Kasumi-1 (cell line): ENCODE measurements at regions not wholly inside any gene's neighbourhood (a gene's known extent, or its start where the extent isn't known, plus 50 kb on each side); places are given as distances from the start of the nearest gene placed in this dataset.
A peak's percentile ranks its signal among the peaks of the same experiment; 100 is the strongest.
"Not testable (repeated sequence)": the region's sequence is repeated elsewhere in the genome, so short reads cannot be mapped to it uniquely, and the experiment has no call there.

Experiments
- DNase-seq, 2 experiments: peaks; one replicate each; lab custom pipeline; 2025; lab: John Stamatoyannopoulos, UW

DNA sequence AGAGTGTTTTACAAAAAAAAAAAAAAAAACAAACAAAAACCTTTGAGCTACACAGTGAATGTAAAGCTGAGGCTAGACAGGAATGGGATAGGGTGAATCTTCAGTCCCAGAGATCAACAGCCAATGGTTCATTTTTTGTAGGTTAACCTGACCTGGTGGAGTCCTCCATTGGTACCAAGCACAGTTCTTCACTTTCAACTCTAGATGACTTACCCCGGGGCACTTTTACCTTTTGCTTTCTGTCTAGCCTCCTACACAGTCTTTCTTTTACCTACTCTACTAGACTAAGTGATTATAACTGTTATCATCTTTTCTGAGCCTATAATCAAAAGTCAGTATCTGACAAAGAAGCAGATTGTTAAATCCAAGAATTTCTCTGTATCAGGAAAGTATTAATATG is 50.9 kb downstream of the ANXA2R start:
- DNase-seq, result no peak

DNA sequence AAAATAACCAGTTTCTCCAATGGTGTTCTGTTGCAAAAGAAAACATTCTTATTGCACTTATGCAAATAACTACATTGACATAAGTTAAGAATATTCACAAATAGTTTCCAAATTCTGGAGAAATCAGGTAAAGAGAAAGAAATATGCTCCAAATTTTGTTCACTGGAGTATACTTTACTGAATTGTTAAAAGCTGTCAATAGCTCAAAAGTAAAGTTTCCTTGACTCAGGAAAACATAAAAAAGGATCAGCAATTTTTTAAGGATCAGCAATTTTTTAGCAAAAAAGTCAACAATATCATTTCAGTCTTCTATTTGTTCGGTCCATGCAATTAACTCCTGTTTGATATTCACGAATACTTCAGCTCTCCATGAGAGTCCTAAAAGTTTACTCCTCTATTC is 51.6 kb downstream of the ANXA2R start:
- DNase-seq, result no peak

DNA sequence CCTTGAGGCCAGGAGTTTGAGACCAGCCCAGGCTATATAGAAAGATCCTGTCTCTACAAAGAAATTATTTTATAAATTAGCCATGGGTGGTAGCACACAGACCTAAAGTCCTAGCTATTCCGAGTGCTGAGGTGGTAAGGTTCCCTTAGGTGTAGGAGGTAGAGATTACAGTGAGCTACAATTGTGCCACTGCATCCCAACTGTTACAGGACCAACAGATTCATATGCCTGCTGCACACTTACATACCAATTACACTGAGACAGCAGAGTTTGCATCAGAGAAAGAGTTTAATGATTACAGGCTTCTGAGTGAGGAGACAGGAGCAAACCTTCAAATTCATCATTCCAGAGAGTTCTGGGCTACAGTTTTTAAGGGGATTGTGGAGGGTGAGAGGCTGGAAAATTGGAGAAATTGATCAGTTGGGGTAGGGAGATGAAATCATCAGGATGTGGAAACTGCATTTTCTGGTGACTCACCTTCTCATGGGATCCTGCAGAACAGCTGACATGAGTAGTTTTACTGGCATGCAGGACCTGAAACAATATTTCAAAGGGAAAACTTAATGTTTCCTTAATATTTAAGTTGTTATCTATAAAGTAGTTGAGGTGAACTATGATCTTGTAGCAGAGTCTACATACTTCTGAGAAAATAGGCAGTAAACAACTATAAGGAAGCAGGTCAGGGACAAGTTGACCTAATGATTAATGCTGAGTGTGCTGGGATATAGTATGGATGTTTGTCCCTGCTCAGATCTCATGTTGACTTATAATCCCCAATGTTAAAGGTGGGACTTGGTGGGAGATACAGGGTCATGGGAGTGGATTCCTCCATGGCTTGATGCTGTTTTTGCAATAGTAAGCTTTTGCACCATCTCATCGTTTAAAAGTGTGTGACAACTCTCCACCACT is 54.7 kb downstream of the ANXA2R start:
- no peak for DNase-seq

DNA sequence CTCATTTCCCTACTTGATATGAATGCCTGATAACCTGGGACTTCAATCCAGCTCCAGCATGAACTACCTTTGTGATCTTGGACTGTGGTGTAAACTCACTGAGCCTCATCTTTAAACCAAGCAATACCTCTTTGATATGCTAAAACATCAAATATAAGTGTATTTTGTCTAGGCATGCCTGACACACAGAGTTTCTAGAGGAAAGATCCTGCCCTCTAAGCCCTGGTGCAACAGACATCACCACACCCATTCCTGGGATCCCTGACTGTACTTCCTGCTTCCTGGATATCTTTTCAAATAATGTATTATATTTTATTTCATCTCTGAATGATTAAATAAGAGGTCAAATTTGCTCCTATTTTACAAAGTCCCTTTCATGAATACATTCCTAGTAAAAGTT is 55.8 kb downstream of the ANXA2R start:
- DNase-seq, result no peak

DNA sequence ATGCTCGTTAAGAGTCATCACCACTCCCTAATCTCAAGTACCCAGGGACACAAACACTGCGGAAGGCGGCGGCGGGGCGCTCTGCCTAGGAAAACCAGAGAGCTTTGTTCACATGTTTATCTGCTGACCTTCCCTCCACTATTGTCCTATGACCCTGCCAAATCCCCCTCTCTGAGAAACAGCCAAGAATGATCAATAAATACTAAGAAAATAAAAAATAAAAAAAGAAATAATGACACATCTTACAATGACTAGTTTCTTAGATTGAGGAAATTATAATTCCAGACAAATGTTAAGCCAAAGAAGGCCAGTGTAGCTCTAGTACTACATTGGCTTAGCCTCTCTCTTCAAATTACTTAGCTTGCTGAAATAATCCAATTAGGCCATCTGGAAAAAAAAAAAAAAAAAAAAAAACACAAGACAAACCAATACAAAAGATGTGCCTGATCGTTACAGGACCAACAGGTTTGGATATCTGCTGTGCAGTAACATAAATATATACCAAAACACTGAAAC is 58.0 kb downstream of the ANXA2R start:
- DNase-seq, result no peak

DNA sequence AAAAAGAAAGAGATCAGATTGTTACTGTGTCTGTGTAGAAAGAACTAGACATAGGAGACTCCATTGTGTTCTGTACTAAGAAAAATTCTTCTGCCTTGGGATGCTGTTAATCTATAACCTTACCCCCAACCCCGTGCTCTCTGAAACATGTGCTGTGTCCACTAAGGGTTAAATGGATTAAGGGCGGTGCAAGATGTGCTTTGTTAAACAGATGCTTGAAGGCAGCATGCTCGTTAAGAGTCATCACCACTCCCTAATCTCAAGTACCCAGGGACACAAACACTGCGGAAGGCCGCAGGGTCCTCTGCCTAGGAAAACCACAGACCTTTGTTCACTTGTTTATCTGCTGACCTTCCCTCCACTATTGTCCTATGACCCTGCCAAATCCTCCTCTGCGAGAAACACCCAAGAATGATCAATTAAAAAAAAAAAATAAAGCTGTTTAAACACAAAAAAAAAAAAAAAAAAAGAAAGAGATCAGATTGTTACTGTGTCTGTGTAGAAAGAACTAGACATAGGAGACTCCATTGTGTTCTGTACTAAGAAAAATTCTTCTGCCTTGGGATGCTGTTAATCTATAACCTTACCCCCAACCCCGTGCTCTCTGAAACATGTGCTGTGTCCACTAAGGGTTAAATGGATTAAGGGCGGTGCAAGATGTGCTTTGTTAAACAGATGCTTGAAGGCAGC is 58.6 kb downstream of the ANXA2R start:
- not testable (repeated sequence) for DNase-seq

DNA sequence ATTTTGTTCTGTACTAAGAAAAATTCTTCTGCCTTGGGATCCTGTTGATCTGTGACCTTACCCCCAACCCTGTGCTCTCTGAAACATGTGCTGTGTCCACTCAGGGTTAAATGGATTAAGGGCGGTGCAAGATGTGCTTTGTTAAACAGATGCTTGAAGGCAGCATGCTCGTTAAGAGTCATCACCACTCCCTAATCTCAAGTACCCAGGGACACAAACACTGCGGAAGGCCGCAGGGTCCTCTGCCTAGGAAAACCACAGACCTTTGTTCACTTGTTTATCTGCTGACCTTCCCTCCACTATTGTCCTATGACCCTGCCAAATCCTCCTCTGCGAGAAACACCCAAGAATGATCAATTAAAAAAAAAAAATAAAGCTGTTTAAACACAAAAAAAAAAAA is 59.1 kb downstream of the ANXA2R start:
- DNase-seq, result not testable (repeated sequence)

DNA sequence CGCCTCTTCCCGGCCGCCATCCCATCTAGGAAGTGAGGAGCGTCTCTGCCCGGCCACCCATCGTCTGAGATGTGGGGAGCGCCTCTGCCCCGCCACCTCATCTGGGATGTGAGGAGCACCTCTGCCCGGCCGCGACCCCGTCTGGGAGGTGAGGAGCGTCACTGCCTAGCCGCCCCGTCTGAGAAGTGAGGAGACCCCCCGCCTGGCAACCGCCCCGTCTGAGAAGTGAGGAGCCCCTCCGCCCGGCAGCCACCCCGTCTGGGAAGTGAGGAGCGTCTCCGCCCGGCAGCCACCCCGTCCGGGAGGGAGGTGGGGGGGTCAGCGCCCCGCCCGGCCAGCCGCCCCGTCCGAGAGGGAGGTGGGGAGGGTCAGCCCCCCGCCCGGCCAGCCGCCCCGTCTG is 59.7 kb downstream of the ANXA2R start:
- not testable (repeated sequence) for DNase-seq

DNA sequence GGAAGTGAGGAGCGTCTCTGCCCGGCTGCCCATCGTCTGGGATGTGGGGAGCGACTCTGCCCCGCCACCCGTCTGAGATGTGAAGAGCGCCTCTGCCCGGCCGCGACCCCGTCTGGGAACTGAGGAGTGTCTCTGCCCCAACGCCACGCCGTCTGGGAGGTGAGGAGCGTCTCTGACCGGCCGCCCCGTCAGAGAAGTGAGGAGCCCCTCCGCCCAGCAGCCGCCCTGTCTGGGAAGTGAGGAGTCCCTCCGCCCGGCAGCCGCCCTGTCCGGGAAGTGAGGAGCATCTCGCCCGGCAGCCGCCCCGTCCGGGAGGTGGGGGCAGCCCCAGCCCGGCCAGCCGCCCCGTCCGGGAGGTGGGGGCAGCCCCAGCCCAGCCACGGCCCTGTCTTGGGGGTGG is 60.9 kb downstream of the ANXA2R start:
- not testable (repeated sequence) for DNase-seq

DNA sequence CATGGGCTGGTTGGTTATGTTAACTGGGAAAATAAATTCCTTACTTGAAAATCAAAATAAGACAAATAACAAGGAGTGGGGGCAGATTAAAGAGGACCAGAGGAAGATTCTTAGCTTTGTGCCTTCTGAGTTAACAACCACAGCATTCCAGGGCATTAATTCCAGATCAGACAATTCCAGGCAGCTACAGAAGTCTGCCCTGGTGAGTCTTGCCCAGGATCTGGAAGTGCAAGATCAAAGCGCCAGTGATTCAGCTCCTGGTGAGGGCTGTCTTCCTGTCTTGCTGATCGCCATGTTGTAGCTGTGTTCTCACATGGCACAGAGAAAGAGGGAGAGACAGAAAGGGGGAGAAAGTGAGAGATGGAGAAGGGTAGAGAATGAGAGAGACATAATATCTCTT is 65.6 kb downstream of the ANXA2R start:
- DNase-seq, result no peak

DNA sequence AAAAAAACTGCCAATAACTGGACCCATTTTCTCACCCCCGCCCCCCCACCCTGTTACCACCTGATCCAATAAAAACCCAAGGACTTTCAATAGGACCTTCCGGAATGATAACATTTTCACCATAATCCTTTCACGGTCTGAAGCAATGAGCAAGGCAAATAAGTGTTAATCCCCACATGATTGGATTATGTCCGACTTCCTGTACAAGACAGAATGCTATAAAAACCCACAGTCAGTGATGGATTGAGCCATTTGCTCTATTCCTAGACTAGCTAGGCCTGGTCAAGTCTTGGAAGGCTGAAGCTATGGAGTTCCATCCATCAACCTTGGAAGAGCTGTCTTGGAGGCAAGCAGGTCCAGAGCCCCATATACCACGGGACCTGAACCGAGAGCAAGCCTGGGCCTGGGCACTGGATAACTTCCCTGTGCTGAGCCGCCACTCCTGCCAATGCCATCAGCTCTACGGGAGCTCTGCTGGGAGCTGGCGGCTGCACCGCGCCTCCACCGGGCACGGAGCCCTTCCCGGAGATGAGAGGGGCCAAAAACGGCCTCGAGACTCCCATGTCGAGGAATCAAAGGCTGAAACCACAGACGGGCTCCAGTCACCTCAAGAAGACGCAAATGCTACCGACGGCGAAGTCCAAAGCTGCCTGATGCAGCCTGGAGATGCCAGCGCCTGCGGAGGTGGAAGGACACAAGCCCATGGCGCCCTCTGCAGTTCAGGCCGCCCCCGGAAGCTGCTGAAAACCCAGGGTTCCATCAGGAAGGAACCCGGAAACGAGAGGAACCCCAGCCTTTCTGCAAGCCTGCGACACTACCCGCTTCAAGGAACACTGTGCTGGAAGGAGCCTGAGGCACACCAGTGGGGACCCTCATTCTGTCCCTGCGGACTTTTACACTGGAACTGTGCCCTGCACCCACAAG is 69.2 kb downstream of the ANXA2R start:
- DNase-seq, result no peak

DNA sequence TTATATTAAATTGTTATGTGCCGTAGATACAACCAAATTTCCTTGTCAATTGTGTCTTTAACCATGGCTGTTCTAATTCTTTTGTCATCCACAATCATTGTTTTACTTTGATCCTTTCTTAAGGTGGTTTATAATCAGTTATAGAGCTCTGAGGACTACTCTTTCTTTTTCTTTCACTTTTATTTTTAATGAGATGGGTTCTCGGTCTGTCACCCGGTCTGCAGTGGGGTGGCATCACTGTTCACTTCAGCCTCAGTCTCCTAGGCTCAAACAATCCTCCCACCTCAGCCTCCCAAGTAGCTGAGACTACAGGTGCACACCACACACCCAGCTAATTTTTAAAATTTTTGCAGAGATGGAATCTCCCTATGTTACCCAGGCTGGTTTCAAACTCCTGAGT is 74.2 kb downstream of the ANXA2R start:
- DNase-seq, result no peak

DNA sequence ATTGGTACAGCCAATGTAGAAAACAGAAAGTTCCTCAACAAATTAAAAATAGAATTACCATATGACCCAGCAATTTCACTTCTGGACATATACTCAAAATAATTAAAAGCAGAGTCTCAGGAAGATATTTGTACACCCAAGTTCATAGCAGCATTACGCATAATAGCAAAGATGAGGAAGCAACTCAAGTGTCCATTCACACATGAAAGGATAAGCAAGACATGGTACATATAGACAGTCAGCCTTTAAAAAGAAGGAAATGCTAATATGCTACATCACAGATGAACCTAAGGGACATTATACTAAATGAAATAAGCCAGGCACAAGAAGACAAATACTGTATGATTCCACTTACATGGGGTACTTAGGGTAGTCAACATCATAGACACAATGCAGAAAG is 76.7 kb downstream of the ANXA2R start:
- no peak for DNase-seq

DNA sequence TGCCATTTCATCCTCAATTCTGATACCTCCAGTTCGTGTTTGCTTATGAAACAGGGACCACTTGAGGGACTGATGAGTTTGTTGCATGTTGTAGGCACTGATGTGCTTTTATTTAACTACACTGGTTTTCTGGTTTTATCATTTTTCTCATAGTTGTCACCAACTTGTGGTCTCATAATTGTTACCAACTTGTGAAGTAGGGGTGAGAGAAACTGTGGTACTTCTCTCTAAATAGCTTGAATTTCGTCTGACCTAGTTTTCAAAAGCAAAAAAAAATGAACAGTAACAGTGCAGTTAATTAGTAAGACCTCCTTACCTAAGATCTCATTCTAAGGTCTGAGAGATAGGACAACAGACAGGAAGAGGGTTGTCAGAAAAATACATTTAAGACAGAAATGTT is 78.0 kb downstream of the ANXA2R start:
- no peak for DNase-seq

DNA sequence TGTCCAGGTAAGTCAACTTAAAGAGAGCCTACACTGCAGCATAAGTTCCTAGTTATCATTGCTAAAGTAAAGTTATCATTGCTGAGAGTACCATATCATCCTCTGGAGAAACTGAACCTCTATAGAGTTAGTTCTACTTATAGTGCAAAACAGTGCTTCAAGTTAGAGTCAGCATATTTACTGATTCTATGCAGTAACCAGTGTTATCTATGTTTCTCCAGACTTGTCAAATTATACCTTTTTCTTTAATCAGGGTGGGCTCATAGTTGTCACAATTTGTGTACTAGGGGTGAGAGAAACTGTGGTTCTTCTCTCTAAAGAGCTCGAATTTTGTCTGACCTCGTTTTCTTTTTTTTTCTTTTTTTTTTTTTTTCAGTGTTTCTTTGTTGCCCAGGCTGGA is 79.6 kb downstream of the ANXA2R start:
- no peak for DNase-seq

DNA sequence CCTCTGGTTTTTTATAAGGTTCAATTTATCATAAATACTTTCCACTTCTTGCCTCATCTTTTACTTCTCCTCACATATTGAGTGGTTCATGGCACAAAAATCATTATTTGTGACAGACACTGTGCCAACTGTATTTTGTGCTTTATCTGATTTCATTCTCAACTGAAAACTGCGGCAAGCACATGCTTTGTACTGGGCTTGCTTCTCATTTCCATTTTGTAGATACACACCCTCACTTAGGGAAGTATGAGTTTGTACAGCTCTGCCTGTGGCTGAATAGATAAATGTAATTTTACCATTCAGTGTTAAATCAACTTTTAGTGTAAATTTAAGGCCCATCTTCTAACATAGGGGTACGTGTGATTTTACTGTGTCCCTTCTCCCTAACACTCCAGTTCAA is 83.6 kb downstream of the ANXA2R start:
- DNase-seq, result no peak

DNA sequence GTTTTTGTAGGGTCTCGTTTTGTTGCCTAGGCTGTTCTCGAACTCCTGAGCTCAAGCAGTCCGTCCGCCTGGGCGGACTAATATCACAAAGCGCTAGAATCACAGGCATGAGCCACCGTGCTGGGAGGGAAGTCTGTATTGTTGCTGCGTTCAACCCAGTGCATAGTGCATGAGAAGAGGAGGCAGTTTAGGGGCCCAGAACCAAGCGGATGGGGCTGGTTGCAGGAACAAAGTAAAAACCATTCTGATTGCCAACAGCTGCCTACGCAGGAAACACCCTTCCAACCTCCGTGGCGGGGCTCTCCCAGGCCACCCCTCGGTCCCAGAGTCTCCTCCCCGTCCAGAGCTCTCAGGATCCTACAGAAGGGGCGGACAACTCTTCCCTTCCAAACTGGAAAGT is 87.1 kb downstream of the ANXA2R start:
- no peak for DNase-seq

DNA sequence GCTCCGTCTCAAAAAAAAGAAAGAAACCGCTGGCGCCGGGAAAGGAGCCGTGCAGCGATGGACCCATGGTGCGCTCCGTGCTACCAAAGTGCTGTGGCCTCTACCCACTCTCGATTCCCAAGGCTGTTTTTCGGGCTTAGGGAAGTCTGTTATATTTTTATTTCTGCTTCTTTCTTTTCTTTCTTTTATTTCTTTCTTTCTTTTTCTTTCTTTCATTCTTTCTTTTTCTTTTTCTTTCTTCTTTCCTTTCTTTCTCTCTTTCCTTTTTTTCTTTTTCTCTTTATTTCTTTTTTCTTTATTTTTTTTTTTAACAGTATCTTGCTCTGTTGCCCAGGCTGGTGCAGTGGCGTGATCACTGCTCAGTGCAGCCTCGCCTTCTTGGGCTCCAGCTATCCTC is 87.5 kb downstream of the ANXA2R start:
- peak in 1 of 2 experiments; percentile 15 for DNase-seq

DNA sequence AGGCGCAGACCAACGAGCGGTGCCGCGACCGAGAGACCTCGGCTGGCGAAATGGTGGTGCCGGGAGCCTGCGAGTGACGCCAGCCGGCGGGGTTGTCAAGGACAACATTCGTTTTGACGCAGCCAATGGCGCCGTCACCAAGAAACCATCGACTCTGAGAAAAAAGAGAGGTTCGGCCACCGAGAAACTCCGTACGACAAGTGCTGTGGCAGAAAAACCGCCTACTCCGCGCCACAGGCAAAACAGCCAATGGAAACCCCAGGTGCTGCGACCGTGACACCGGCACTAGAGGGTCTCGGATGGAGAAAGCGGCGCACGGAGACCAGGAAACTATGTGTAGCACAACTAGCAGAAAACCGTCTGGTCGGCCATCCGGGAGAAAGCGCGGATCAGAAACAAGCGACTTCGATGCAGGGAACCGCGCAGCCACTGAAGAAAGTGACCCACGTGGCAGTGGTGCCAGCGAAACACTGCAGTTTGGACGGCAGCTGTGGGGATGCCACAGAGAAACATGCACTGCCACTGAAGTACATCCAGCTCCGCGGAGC is 88.8 kb downstream of the ANXA2R start:
- DNase-seq, result peak; percentile 60 to 64

DNA sequence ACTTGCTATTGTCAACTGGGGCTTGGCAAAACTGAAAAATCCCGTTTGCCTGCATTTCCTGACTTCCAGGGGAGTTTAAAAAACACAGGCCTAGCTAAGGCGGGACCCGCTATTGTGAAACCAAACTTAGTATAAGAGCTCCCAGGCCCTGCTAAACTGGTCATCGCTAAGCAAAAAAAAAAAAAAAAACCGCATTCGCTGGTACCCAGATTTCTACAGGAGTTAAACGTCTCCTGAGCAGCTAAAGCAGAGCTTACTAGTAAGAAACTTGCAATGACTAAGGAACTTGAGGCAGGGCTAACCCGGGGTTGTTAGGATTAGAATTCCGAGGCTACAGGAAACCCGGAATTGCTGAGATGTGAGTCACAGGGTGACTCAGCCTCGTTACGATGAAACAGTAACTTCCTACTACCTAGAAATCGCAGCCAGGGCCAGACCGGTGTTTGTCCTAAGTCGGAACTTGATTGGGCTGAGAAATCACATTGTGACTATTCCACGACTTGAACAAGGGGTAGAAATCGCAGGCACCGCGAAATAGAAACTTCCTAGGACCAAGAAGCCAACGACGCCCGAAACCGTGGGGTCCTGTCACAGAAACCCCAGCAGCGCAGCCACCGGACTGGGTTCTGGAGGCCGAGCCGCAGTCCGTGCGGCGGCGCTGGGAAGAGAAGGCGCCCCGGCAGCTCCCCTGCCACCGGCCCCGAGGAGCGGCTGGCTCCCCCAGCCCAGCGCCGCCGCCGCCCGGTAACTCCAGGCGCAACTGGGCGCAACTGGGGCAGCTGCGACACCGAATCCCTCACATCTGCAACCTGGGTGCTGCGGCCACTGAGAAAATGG is 89.4 kb downstream of the ANXA2R start:
- DNase-seq, result peak; percentile 81 to 87

DNA sequence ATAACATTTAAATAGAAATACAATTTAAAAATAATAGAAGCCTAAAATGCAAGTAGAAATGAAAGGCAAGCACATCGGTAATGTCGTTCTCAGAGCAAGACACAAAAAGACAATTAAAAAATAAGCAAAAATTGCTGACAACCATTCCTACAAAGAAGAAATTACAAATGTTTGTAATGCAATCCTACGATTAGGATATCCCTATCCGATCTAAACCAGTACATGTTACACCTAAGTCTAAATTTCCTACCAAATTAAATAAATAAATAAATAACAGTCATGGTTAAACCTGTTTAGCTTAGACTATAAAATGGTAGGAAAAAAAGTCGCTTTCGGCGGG is 90.0 kb downstream of the ANXA2R start:
- no peak for DNase-seq
